Gastrocnemius medialis (tissue), 4 donors: ENCODE measurements at regions not wholly inside any gene's neighbourhood (a gene's known extent, or its start where the extent isn't known, plus 50 kb on each side); places are given as distances from the start of the nearest gene placed in this dataset.

Source experiments
- ATAC-seq, 2 donors: fragments of 150-250 bp; one replicate each; pipeline ENCODE4 v1.9.1; 2016
- DNase-seq, 2 donors: peaks; one replicate each; pipeline ENCODE4 v3.0.0-alpha.2; 2019
- H3K27ac ChIP-seq, 4 donors: fragments of 200-600 bp; sonication (generic); 1 replicate in 1 of 4; 2 replicates in 3 of 4; pipeline ENCODE4 v1.5.1; 2016 to 2018; ENCODE audit warnings: mild to moderate bottlenecking in 2 of 4, moderate library complexity in 1 of 4
- H3K27me3 ChIP-seq, 3 donors: fragments of 200-600 bp; sonication (generic) in 2 of 3; 1 replicate in 1 of 3; 2 replicates in 2 of 3; pipeline versions ENCODE4 v1.5.1 to v1.6.0; 2016 to 2019; ENCODE audit warnings: mild to moderate bottlenecking in 1 of 3, moderate library complexity in 1 of 3
- H3K36me3 ChIP-seq, 2 donors: fragments of 200-600 bp; sonication (generic) in 1 of 2; one replicate each; pipeline ENCODE4 v1.5.1; 2017 to 2018
- H3K4me1 ChIP-seq, 2 donors: fragments of 200-600 bp; sonication (generic) in 1 of 2; one replicate each; pipeline ENCODE4 v1.5.1; 2016 to 2017; ENCODE audit warnings: mild to moderate bottlenecking in 2 of 2
- H3K4me3 ChIP-seq, 4 donors: fragments of 200-600 bp; sonication (generic) in 3 of 4; 1 replicate in 1 of 4; 2 replicates in 3 of 4; pipeline ENCODE4 v1.5.1; 2016 to 2019; ENCODE audit warnings: mild to moderate bottlenecking in 2 of 4
- H3K9me3 ChIP-seq, 3 donors: fragments of 200-600 bp; sonication (generic) in 2 of 3; 1 replicate in 1 of 3; 2 replicates in 2 of 3; pipeline ENCODE4 v1.5.1; 2016 to 2019
- CTCF ChIP-seq, 5 experiments: fragments of 450-650 bp in 3 of 5; fragments of 200-600 bp in 2 of 5; sonication (generic) in 2 of 5; IDR thresholded peaks in 4 of 5; conservative IDR thresholded peaks in 1 of 5; 1 replicate in 4 of 5; 2 replicates in 1 of 5; pipeline ENCODE4 v1.5.1; 2016 to 2019; ENCODE audit warnings: antibody characterized with exemption in 5 of 5, mild to moderate bottlenecking in 3 of 5, moderate library complexity in 3 of 5
- POLR2A ChIP-seq, 2 donors: fragments of 450-650 bp; IDR thresholded peaks; one replicate each; pipeline ENCODE4 v1.6.1; 2017; ENCODE audit warnings: antibody characterized with exemption in 2 of 2, mild to moderate bottlenecking in 2 of 2, moderate library complexity in 2 of 2
- in situ Hi-C, 4 donors: fragments of 200-750 bp; cut with MboI; loops; one replicate each; pipeline versions ENCODE4 v1.15.0 to v1.8.0; 2017; ENCODE audit warnings: low sequenced_read_pairs in 4 of 4
- intact Hi-C: fragments of 100-400 bp; cut with DNase I; formaldehyde crosslinking; loops from one replicate; pipeline ENCODE4 v1.15.1; 2023; ENCODE audit warnings: low total_unique reads

- Histone ChIP-seq H3K9me3 (no peaks in the 10 kb centered on the region), H3K4me3 (no peak overlapping the region), H3K4me1 (peaks cover 0 to 5% of the 10 kb centered on the region in 2 donors), H3K27me3 (peaks cover 0 to 3% (median 0%) of the 10 kb centered on the region in 3 donors), H3K27ac (no peak overlapping the region), H3K36me3 (no peaks in the 10 kb centered on the region)
- DNase-seq (no peak), ATAC-seq (no peak)
- TF ChIP-seq POLR2A (IDR thresholded peaks at IDR 0.05) = no peak
- in situ Hi-C loops = loop anchor here (5.0 to 10.0 kb wide), 4 partner anchors 87 to 319 kb away; no protein-coding TSS in a partner anchor
- intact Hi-C loops = no loop called here
These were observed 50.8 kb upstream of the ANP32A start for GRCh38 chr15:68871507-68871906.

GRCh38 chr15:68874788-68875187 lies 54.1 kb upstream of the ANP32A start:
- in situ Hi-C loops (loop anchor here (5.0 to 10.0 kb wide), 5 partner anchors 90 to 322 kb away; no protein-coding TSS in a partner anchor), intact Hi-C loops (loop anchor here (1.0 to 5.0 kb wide), 3 partner anchors 42 to 144 kb away; no protein-coding TSS in a partner anchor)
- no peak for TF ChIP-seq CTCF (IDR thresholded peaks at IDR 0.05 in 4 of 5, conservative IDR thresholded peaks at IDR 0.05 in 1 of 5)
- TF ChIP-seq POLR2A (IDR thresholded peaks at IDR 0.05) = no peak
- no peaks in the 10 kb centered on the region for H3K9me3 ChIP-seq
- H3K36me3 ChIP-seq = no peaks in the 10 kb centered on the region
- ATAC-seq = no peak
- DNase-seq = no peak
- no peak overlapping the region for H3K4me3 ChIP-seq
- no peak overlapping the region for H3K27ac ChIP-seq
- peaks cover 0 to 5% of the 10 kb centered on the region in 2 donors for H3K4me1 ChIP-seq
- peaks cover 0 to 3% (median 0%) of the 10 kb centered on the region in 3 donors for H3K27me3 ChIP-seq

GRCh38 chr15:68875377-68876116 lies 54.8 kb upstream of the SPESP1 start:
- in situ Hi-C loops = loop anchor here (5.0 to 10.0 kb wide), 5 partner anchors 91 to 323 kb away; no protein-coding TSS in a partner anchor
- Histone ChIP-seq H3K36me3 (no peaks in the 10 kb centered on the region), H3K27me3 (peaks cover 0 to 1% (median 0%) of the 10 kb centered on the region in 3 donors), H3K4me3 (peak overlapping the region; percentile 30 to 52 (median 42)), H3K9me3 (no peaks in the 10 kb centered on the region), H3K4me1 (peaks cover 0 to 5% of the 10 kb centered on the region in 2 donors), H3K27ac (no peak overlapping the region)
- intact Hi-C loops = loop anchor here (1.0 to 5.0 kb wide), 4 partner anchors 43 to 317 kb away; no protein-coding TSS in a partner anchor
- peak; percentile 77 to 84 for DNase-seq
- TF ChIP-seq CTCF (IDR thresholded peaks at IDR 0.05 in 4 of 5, conservative IDR thresholded peaks at IDR 0.05 in 1 of 5) (peak; percentile 86 to 94 (median 91)), POLR2A (IDR thresholded peaks at IDR 0.05) (no peak)
- ATAC-seq = peak; percentile 92 to 96

GRCh38 chr15:68877626-68878025 lies 52.7 kb upstream of the SPESP1 start:
- Histone ChIP-seq H3K4me1 (peaks cover 0 to 5% of the 10 kb centered on the region in 2 donors), H3K27me3 (no peaks in the 10 kb centered on the region), H3K9me3 (no peaks in the 10 kb centered on the region), H3K4me3 (no peak overlapping the region), H3K36me3 (no peaks in the 10 kb centered on the region), H3K27ac (no peak overlapping the region)
- in situ Hi-C loops (loop anchor here (5.0 to 10.0 kb wide), 5 partner anchors 93 to 325 kb away; no protein-coding TSS in a partner anchor), intact Hi-C loops (loop anchor here (2.0 to 5.0 kb wide), 2 partner anchors 45 to 319 kb away; no protein-coding TSS in a partner anchor)
- DNase-seq = no peak
- TF ChIP-seq POLR2A (IDR thresholded peaks at IDR 0.05) = no peak
- no peak for TF ChIP-seq CTCF (IDR thresholded peaks at IDR 0.05 in 4 of 5, conservative IDR thresholded peaks at IDR 0.05 in 1 of 5)
- no peak for ATAC-seq

- Histone ChIP-seq H3K9me3 (no peaks in the 10 kb centered on the region), H3K27ac (no peak overlapping the region), H3K36me3 (no peaks in the 10 kb centered on the region), H3K4me1 (peaks cover 0 to 3% of the 10 kb centered on the region in 2 donors), H3K27me3 (no peaks in the 10 kb centered on the region), H3K4me3 (no peak overlapping the region)
- TF ChIP-seq CTCF (IDR thresholded peaks at IDR 0.05 in 4 of 5, conservative IDR thresholded peaks at IDR 0.05 in 1 of 5) = no peak
- in situ Hi-C loops (no loop called here), intact Hi-C loops (no loop called here)
- ATAC-seq (no peak), DNase-seq (no peak)
These were observed 49.9 kb upstream of the SPESP1 start for GRCh38 chr15:68880382-68880781.
